Caco-2 (cell line): ENCODE measurements at regions not wholly inside any gene's neighbourhood (a gene's known extent, or its start where the extent isn't known, plus 50 kb on each side); places are given as distances from the start of the nearest gene placed in this dataset.

Experiments
- BruUV-seq: library from RNA; stranded (reverse); fragments of 400-500 nt; replicated peaks from 2 replicates; lab custom pipeline; 2021; lab: Mats Ljungman, UMichigan
- CTCF ChIA-PET: fragments of 300-600 bp; sonication (Branson Sonifier 250); formaldehyde crosslinking; loops from one replicate; lab custom pipeline; 2022; ENCODE audit warnings: antibody characterized with exemption; lab: Charles Lee
- POLR2A ChIA-PET: fragments of 300-600 bp; sonication (Branson Sonifier 250); formaldehyde crosslinking; loops from one replicate; lab custom pipeline; 2022; ENCODE audit warnings: antibody characterized with exemption; lab: Charles Lee
- DNase-seq, 2 experiments: peaks; one replicate each; pipeline versions ENCODE4 v3.0.0 to v3.0.0-alpha.2; 2020 to 2022
- H3K27me3 ChIP-seq: replicated peaks from 2 replicates; pipeline ENCODE4 v1.6.0; 2011; ENCODE audit warnings: low read length; ENCODE audit not compliant: control insufficient read depth, insufficient read depth
- H3K36me3 ChIP-seq: 2 replicates; pipeline ENCODE4 v1.5.1; 2011; ENCODE audit warnings: low read length; ENCODE audit not compliant: control insufficient read depth, insufficient read depth
- H3K4me1 ChIP-seq: fragments of 250-450 bp; sonication (Bioruptor Pico); 2 replicates; pipeline ENCODE4 v1.5.1; 2020; ENCODE audit warnings: mild to moderate bottlenecking
- H3K4me3 ChIP-seq: 2 replicates; pipeline ENCODE4 v1.5.1; 2011; ENCODE audit warnings: low read depth, mild to moderate bottlenecking, control low read depth, low read length
- H3K9me3 ChIP-seq: fragments of 250-450 bp; sonication (Bioruptor Pico); 2 replicates; pipeline ENCODE4 v1.5.1; 2020; ENCODE audit warnings: mild to moderate bottlenecking, moderate library complexity
- H3K27ac Mint-ChIP-seq: one replicate; pipeline ENCODE4 v1.8.0; 2022; ENCODE audit warnings: mixed read lengths; ENCODE audit not compliant: unreplicated experiment
- H3K27me3 Mint-ChIP-seq: one replicate; pipeline ENCODE4 v1.8.0; 2022; ENCODE audit warnings: mixed read lengths; ENCODE audit not compliant: insufficient read depth, unreplicated experiment
- H3K36me3 Mint-ChIP-seq: one replicate; pipeline ENCODE4 v1.8.0; 2022; ENCODE audit warnings: mild to moderate bottlenecking, mixed read lengths; ENCODE audit not compliant: insufficient read depth, unreplicated experiment
- H3K4me1 Mint-ChIP-seq: one replicate; pipeline ENCODE4 v1.8.0; 2022; ENCODE audit warnings: low read depth, mixed read lengths; ENCODE audit not compliant: unreplicated experiment
- H3K4me3 Mint-ChIP-seq: one replicate; pipeline ENCODE4 v1.8.0; 2022; ENCODE audit warnings: mild to moderate bottlenecking, moderate library complexity, mixed read lengths; ENCODE audit not compliant: unreplicated experiment
- H3K9me3 Mint-ChIP-seq: one replicate; pipeline ENCODE4 v1.8.0; 2022; ENCODE audit warnings: mixed read lengths; ENCODE audit not compliant: unreplicated experiment
- intact Hi-C: fragments of 100-400 bp; cut with micrococcal nuclease; formaldehyde crosslinking; loops from one replicate; pipeline ENCODE4 v1.10.0; 2022; ENCODE audit not compliant: unreplicated experiment
- TF ChIP-seq, protein P1 (sequence below), 2 experiments: fragments of 200-600 bp in 1 of 2; IDR thresholded peaks; 1 replicate in 1 of 2; 2 replicates in 1 of 2; pipeline versions ENCODE4 v1.5.1 to v1.8.0; 2011 to 2022; ENCODE audit warnings: antibody characterized with exemption in 1 of 2, control low read depth in 1 of 2, inconsistent platforms in 1 of 2, low read depth in 1 of 2, low read length in 1 of 2, mild to moderate bottlenecking in 1 of 2, moderate library complexity in 1 of 2; ENCODE audit not compliant: insufficient read depth in 1 of 2, severe bottlenecking in 1 of 2, unreplicated experiment in 1 of 2

DNA sequence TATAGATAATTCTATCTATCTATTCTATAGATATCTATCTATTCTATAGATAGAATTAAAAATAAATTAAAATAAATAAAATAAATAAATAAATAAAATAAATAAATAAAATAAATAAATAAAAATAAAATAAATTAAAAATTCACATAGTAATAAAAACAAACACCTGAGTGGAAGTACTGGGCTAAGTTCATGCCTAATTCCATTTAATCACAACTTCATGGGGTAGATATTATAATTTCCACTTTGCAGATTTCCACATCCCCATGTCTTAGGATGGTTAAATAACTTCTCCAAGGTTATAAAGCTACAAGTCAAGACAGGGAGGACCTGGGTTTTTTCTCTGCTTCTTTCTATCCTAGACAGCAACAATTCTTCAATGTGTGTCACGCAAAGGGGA, 261.4 kb upstream of the MEX3C start:
- no peaks in the 10 kb centered on the region for H3K27me3 Mint-ChIP-seq
- no peak overlapping the region for H3K4me3 ChIP-seq
- intact Hi-C loops = no loop called here
- no peaks in the 10 kb centered on the region for H3K4me1 Mint-ChIP-seq
- H3K27me3 ChIP-seq = no peaks in the 10 kb centered on the region
- no peaks in the 10 kb centered on the region for H3K9me3 ChIP-seq
- no peaks in the 10 kb centered on the region for H3K4me1 ChIP-seq
- no peak for DNase-seq
- H3K9me3 Mint-ChIP-seq = no peaks in the 10 kb centered on the region
- no TSS peak for BruUV-seq
- POLR2A ChIA-PET = no interaction called here
- no peaks in the 10 kb centered on the region for H3K36me3 ChIP-seq
- H3K4me3 Mint-ChIP-seq = no peak overlapping the region
- no peak overlapping the region for H3K27ac Mint-ChIP-seq
- CTCF ChIA-PET = no interaction called here
- H3K36me3 Mint-ChIP-seq = no peaks in the 10 kb centered on the region
- TF ChIP-seq, protein P1, sequence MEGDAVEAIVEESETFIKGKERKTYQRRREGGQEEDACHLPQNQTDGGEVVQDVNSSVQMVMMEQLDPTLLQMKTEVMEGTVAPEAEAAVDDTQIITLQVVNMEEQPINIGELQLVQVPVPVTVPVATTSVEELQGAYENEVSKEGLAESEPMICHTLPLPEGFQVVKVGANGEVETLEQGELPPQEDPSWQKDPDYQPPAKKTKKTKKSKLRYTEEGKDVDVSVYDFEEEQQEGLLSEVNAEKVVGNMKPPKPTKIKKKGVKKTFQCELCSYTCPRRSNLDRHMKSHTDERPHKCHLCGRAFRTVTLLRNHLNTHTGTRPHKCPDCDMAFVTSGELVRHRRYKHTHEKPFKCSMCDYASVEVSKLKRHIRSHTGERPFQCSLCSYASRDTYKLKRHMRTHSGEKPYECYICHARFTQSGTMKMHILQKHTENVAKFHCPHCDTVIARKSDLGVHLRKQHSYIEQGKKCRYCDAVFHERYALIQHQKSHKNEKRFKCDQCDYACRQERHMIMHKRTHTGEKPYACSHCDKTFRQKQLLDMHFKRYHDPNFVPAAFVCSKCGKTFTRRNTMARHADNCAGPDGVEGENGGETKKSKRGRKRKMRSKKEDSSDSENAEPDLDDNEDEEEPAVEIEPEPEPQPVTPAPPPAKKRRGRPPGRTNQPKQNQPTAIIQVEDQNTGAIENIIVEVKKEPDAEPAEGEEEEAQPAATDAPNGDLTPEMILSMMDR (IDR thresholded peaks at IDR 0.05; ENCODE audit: insufficient read depth in 1 of 2, low read depth in 1 of 2, low read length in 1 of 2, severe bottlenecking in 1 of 2, unreplicated experiment in 1 of 2) = no peak

DNA sequence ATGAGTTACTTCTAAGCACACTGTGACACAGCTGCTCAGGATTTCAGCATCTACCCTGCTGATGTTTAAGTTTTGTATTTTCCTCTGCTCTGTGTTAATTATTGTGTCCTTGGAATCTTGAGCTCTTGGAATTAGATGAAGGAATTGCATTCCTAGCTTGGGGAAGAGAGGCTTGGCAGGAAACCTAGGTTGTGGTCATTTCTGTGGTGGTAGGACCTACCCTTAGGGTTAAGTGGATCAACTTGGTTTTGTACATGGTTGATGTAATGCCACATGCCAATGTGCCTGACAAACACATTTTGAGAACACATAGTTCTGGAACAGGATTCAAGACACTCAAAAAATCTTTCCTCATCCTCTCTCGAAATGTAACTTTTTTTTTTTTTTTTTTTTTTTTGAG, 264.5 kb upstream of the MEX3C start:
- H3K4me1 ChIP-seq = peaks cover 6% of the 10 kb centered on the region; the same call in 1 of the 2 replicates
- no peaks in the 10 kb centered on the region for H3K27me3 ChIP-seq
- Mint-ChIP-seq H3K4me1 (peaks cover 6% of the 10 kb centered on the region), H3K27me3 (peaks cover 3% of the 10 kb centered on the region), H3K36me3 (no peaks in the 10 kb centered on the region), H3K9me3 (no peaks in the 10 kb centered on the region), H3K27ac (no peak overlapping the region), H3K4me3 (no peak overlapping the region)
- no peaks in the 10 kb centered on the region for H3K9me3 ChIP-seq
- no peaks in the 10 kb centered on the region for H3K36me3 ChIP-seq
- no peak overlapping the region for H3K4me3 ChIP-seq
- DNase-seq = no peak
- CTCF ChIA-PET = no interaction called here
- POLR2A ChIA-PET = no interaction called here
- TF ChIP-seq, protein P1 (IDR thresholded peaks at IDR 0.05; ENCODE audit: insufficient read depth in 1 of 2, low read depth in 1 of 2, low read length in 1 of 2, severe bottlenecking in 1 of 2, unreplicated experiment in 1 of 2) = no peak
- intact Hi-C loops = no loop called here
- BruUV-seq = no TSS peak

DNA sequence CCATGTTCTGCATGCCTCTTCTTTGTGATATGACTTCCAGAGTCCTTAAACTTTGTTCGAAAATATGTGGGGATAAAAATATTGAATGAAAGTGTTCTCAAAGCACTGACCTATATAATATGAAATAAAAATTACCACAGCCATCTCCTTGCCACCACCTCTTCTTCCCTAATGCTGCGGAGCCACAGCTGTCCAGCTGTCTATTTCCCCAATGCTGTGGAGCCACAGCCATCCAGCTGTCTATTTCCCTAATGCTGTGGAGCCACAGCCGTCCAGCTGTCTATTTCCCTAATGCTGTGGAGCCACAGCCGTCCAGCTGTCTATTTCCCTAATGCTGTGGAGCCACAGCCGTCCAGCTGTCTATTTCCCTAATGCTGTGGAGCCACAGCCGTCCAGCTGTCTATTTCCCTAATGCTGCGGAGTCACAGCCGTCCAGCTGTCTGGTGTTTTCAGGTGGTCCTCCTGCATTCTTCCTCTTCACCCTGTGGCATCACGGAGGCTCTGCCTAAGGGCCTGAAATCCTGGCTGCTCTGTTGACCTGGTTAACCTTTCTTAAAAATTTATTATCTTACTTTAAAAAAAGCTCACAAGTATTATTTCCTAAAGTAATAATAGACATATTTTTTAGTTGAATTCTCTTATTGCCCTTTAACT, 266.1 kb upstream of the MEX3C start:
- Mint-ChIP-seq H3K4me1 (peaks cover 6% of the 10 kb centered on the region), H3K4me3 (no peak overlapping the region), H3K36me3 (no peaks in the 10 kb centered on the region), H3K9me3 (no peaks in the 10 kb centered on the region), H3K27ac (no peak overlapping the region), H3K27me3 (peaks cover 3% of the 10 kb centered on the region)
- no TSS peak for BruUV-seq
- intact Hi-C loops = no loop called here
- Histone ChIP-seq H3K9me3 (no peaks in the 10 kb centered on the region), H3K27me3 (no peaks in the 10 kb centered on the region), H3K4me1 (peaks cover 6% of the 10 kb centered on the region; the same call in 1 of the 2 replicates), H3K4me3 (no peak overlapping the region), H3K36me3 (no peaks in the 10 kb centered on the region)
- TF ChIP-seq, protein P1 (IDR thresholded peaks at IDR 0.05; ENCODE audit: insufficient read depth in 1 of 2, low read depth in 1 of 2, low read length in 1 of 2, severe bottlenecking in 1 of 2, unreplicated experiment in 1 of 2) = no peak
- CTCF ChIA-PET = no interaction called here
- no peak for DNase-seq
- POLR2A ChIA-PET = no interaction called here
